CD14-positive monocyte (primary cell): ENCODE measurements at regions not wholly inside any gene's neighbourhood (a gene's known extent, or its start where the extent isn't known, plus 50 kb on each side); places are given as distances from the start of the nearest gene placed in this dataset.

Experiments used
- DNase-seq, 3 donors: peaks; one replicate each; pipeline ENCODE4 v3.0.0-alpha.2; 2011 to 2022
- H2AFZ ChIP-seq: 2 replicates; pipeline ENCODE4 v1.6.0; 2012; ENCODE audit warnings: mild to moderate bottlenecking, low read depth, low read length, inconsistent platforms; ENCODE audit not compliant: insufficient read depth, poor library complexity, severe bottlenecking
- H3K27ac ChIP-seq, 2 donors: 1 replicate in 1 of 2; 2 replicates in 1 of 2; pipeline ENCODE4 v1.5.1; 2012 to 2013; ENCODE audit warnings: low read length in 2 of 2, control low read depth in 1 of 2, inconsistent platforms in 1 of 2, low read depth in 1 of 2, mild to moderate bottlenecking in 1 of 2
- H3K27me3 ChIP-seq, 2 donors: one replicate each; pipeline versions ENCODE4 v1.6.0 to v1.6.1; 2011 to 2013; ENCODE audit warnings: low read length in 2 of 2; ENCODE audit not compliant: control insufficient read depth in 2 of 2, insufficient read depth in 2 of 2
- H3K36me3 ChIP-seq, 2 donors: replicated peaks in 1 of 2; 1 replicate in 1 of 2; 2 replicates in 1 of 2; pipeline versions ENCODE4 v1.5.1 to v1.6.1; 2012 to 2013; ENCODE audit warnings: low read length in 2 of 2, control low read depth in 1 of 2, inconsistent platforms in 1 of 2, mild to moderate bottlenecking in 1 of 2; ENCODE audit not compliant: insufficient read depth in 2 of 2, control insufficient read depth in 1 of 2
- H3K4me1 ChIP-seq, 2 donors: 1 replicate in 1 of 2; 2 replicates in 1 of 2; pipeline versions ENCODE4 v1.5.1 to v1.6.1; 2012 to 2013; ENCODE audit warnings: low read length in 2 of 2, control low read depth in 1 of 2, inconsistent platforms in 1 of 2, mild to moderate bottlenecking in 1 of 2, moderate library complexity in 1 of 2; ENCODE audit not compliant: insufficient read depth in 2 of 2, control insufficient read depth in 1 of 2
- H3K4me2 ChIP-seq: replicated peaks from 2 replicates; pipeline ENCODE3; 2012; ENCODE audit warnings: low read length, moderate library complexity, mild to moderate bottlenecking; ENCODE audit not compliant: poor library complexity, severe bottlenecking; ENCODE audit errors: extremely low read depth
- H3K4me3 ChIP-seq, 3 experiments: fragments of 200-600 bp in 1 of 3; sonication (generic) in 1 of 3; replicated peaks in 1 of 3; 1 replicate in 2 of 3; 2 replicates in 1 of 3; pipeline ENCODE4 v1.5.1; 2011 to 2013; ENCODE audit warnings: low read length in 3 of 3, mild to moderate bottlenecking in 3 of 3, control low read depth in 2 of 3, low read depth in 2 of 3, inconsistent platforms in 1 of 3, moderate library complexity in 1 of 3
- H3K79me2 ChIP-seq: 2 replicates; pipeline ENCODE4 v1.6.0; 2012; ENCODE audit warnings: mild to moderate bottlenecking, control low read depth, inconsistent platforms, low read length, moderate library complexity; ENCODE audit not compliant: insufficient read depth
- H3K9ac ChIP-seq: 2 replicates; pipeline ENCODE4 v1.6.0; 2017; ENCODE audit warnings: low read length, mild to moderate bottlenecking; ENCODE audit not compliant: insufficient read depth, poor library complexity, severe bottlenecking
- H3K9me3 ChIP-seq, 2 donors: replicated peaks in 1 of 2; 1 replicate in 1 of 2; 2 replicates in 1 of 2; pipeline versions ENCODE4 v1.5.1 to v1.6.1; 2012 to 2013; ENCODE audit warnings: low read length in 2 of 2, control low read depth in 1 of 2; ENCODE audit not compliant: control insufficient read depth in 1 of 2, insufficient read depth in 1 of 2
- H4K20me1 ChIP-seq: 2 replicates; pipeline ENCODE4 v1.6.0; 2012; ENCODE audit warnings: mild to moderate bottlenecking, low read length, control low read depth, moderate library complexity; ENCODE audit not compliant: insufficient read depth
- H3K27ac Mint-ChIP-seq, 7 donors: one replicate each; pipeline ENCODE4 v1.8.0; 2020; ENCODE audit warnings: mild to moderate bottlenecking in 7 of 7, mixed read lengths in 7 of 7, moderate library complexity in 6 of 7, inconsistent platforms in 2 of 7
- H3K27me3 Mint-ChIP-seq, 3 donors: one replicate each; pipeline ENCODE4 v1.8.0; 2021 to 2022; ENCODE audit warnings: low read depth in 3 of 3, mild to moderate bottlenecking in 3 of 3, mixed read lengths in 3 of 3, moderate library complexity in 3 of 3, inconsistent platforms in 1 of 3
- H3K36me3 Mint-ChIP-seq, 2 donors: one replicate each; pipeline ENCODE4 v1.8.0; 2020; ENCODE audit warnings: mixed read lengths in 2 of 2, inconsistent platforms in 1 of 2, mild to moderate bottlenecking in 1 of 2
- H3K4me1 Mint-ChIP-seq: one replicate; pipeline ENCODE4 v1.8.0; 2020; ENCODE audit warnings: mild to moderate bottlenecking, mixed read lengths
- H3K4me3 Mint-ChIP-seq, 2 donors: one replicate each; pipeline ENCODE4 v1.8.0; 2020; ENCODE audit warnings: mild to moderate bottlenecking in 2 of 2, mixed read lengths in 2 of 2, moderate library complexity in 1 of 2
- H3K9me3 Mint-ChIP-seq, 7 donors: one replicate each; pipeline ENCODE4 v1.8.0; 2020 to 2022; ENCODE audit warnings: mixed read lengths in 7 of 7, mild to moderate bottlenecking in 6 of 7, moderate library complexity in 6 of 7, inconsistent platforms in 2 of 7
- CTCF ChIP-seq: fragments of 200-600 bp; IDR thresholded peaks from one replicate; pipeline ENCODE4 v1.8.0; 2022; ENCODE audit warnings: antibody characterized with exemption, mild to moderate bottlenecking
- WGBS: methylation state at CpG from one replicate; pipeline ENCODE4 v1.1.5; 2013; ENCODE audit warnings: missing lambda C conversion rate; ENCODE audit not compliant: insufficient coverage; 5-methylcytosine and 5-hydroxymethylcytosine counted together
- intact Hi-C, 2 donors: fragments of 100-400 bp; cut with micrococcal nuclease; formaldehyde crosslinking; loops; one replicate each; pipeline versions ENCODE4 v1.15.0 to v1.15.1; 2023

DNA sequence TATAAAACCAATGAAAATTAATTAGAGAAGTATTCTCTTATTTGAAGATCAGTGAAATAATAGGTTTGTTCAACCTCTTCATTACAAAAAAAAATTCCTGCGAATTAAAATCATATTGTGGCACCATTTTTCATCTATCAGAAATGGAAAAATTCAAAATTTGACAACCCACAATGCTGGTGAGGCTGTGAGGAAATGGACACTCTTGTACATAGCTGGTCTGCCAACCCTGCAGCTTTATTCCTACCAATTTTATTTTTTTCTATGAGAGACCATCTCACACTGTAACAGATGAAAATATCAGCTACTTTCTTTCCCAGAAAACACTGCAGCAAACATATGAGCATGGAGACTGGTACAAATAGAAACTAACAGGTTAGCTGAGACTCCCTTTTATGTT is 208.8 kb upstream of the SEMA3E start:
- H3K4me1 ChIP-seq, result no peaks in the 10 kb centered on the region
- H4K20me1 ChIP-seq, result no peaks in the 10 kb centered on the region
- no peak overlapping the region for H3K9ac ChIP-seq
- Mint-ChIP-seq H3K36me3 (no peaks in the 10 kb centered on the region), H3K4me1 (no peaks in the 10 kb centered on the region), H3K9me3 (peaks cover 0 to 4% (median 0%) of the 10 kb centered on the region in 7 donors), H3K4me3 (no peak overlapping the region), H3K27ac (no peak overlapping the region), H3K27me3 (no peaks in the 10 kb centered on the region)
- no CpG with 5 or more reads among the region's 1 CpG for WGBS
- H3K27me3 ChIP-seq, result no peaks in the 10 kb centered on the region
- no peak overlapping the region for H3K27ac ChIP-seq
- no peak for TF ChIP-seq CTCF
- no peak for DNase-seq
- H3K9me3 ChIP-seq, result no peaks in the 10 kb centered on the region
- no peaks in the 10 kb centered on the region for H3K79me2 ChIP-seq
- no peak overlapping the region for H3K4me2 ChIP-seq
- H3K36me3 ChIP-seq, result no peaks in the 10 kb centered on the region
- intact Hi-C loops, result no loop called here
- no peak overlapping the region for H3K4me3 ChIP-seq
- H2AFZ ChIP-seq, result no peak overlapping the region

GRCh38 chr7:83856094-83856493 is 207.2 kb upstream of the SEMA3E start:
- WGBS, result 82% methylated on average over 3 of the region's 5 CpGs
- no peak for DNase-seq
- Mint-ChIP-seq H3K36me3 (no peaks in the 10 kb centered on the region), H3K27ac (no peak overlapping the region), H3K9me3 (peaks cover 0 to 2% (median 0%) of the 10 kb centered on the region in 7 donors), H3K27me3 (no peaks in the 10 kb centered on the region), H3K4me1 (no peaks in the 10 kb centered on the region), H3K4me3 (no peak overlapping the region)
- H3K36me3 ChIP-seq, result no peaks in the 10 kb centered on the region
- no peaks in the 10 kb centered on the region for H3K79me2 ChIP-seq
- H2AFZ ChIP-seq, result no peak overlapping the region
- intact Hi-C loops, result no loop called here
- H3K27me3 ChIP-seq, result no peaks in the 10 kb centered on the region
- no peaks in the 10 kb centered on the region for H3K9me3 ChIP-seq
- TF ChIP-seq CTCF, result no peak
- no peak overlapping the region for H3K4me2 ChIP-seq
- H3K4me1 ChIP-seq, result no peaks in the 10 kb centered on the region
- no peak overlapping the region for H3K27ac ChIP-seq
- H3K9ac ChIP-seq, result no peak overlapping the region
- no peak overlapping the region for H3K4me3 ChIP-seq
- H4K20me1 ChIP-seq, result no peaks in the 10 kb centered on the region
